NCI-H2227 (cell line): ENCODE measurements at regions not wholly inside any gene's neighbourhood (a gene's known extent, or its start where the extent isn't known, plus 50 kb on each side); places are given as distances from the start of the nearest gene placed in this dataset.

Experiments used
- DNase-seq: peaks from one replicate; lab custom pipeline; 2025; ENCODE audit not compliant: unreplicated experiment; lab: John Stamatoyannopoulos, UW

DNA sequence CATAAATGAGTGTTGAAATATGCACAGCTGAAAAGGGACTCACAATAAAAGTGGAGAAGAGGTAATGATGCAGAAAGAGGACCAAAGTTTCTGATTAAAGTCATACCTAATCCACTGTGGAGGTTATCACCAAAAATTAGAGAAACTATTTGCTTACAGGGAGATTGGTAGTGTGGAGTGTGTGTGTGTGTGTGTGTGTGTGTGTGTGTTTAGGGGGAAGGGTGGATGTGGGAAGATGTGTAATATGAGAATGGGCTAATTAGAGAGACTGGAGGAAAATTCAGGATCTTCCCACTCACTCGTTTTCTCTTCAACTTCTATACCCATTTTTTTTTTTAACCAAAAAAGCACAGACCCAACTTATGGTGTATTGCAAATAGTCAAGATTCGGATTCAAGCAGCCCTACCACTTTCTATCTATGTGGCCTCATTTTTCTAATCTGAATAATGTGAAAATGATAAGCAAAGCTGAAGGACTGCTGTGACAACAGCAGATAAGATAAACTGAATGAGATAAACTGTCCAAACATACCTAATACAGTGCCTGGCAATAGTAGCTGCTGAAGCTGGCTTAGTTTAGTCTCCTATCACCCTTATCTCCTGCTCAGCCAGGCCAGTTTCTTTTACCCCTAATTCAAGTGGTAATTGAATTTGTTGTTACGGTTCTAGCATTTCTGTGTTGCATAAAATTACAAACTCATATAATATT is 501.1 kb downstream of the KDM4C start:
- DNase-seq, result no peak

DNA sequence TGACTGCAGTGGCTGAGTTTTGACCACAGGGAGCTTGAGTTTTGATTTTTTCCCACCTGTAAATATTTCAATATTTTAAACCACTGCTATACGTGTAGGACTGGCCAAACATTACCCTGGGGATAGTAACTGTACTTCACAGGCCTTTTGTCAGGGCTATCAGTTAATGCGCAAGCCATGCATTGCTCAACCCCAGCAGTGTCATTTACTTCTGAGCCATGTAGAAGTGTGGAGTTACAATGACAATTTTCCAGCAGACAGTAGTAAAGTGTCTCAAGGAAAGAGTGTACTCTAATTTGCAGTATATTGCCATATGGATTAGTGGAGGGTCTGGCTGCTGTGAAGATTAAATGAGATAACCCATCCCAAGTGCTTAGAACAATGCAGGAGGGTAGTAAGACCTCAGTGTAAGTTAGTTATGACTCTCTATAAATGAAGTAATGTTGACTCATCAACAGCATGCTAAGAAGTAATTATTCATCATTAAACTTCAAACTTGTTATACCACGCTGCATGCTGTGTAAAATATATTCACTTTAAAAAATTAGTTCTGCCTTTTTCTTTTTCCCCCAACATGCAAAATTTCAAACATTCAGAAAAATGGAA is 489.2 kb downstream of the KDM4C start:
- no peak for DNase-seq

DNA sequence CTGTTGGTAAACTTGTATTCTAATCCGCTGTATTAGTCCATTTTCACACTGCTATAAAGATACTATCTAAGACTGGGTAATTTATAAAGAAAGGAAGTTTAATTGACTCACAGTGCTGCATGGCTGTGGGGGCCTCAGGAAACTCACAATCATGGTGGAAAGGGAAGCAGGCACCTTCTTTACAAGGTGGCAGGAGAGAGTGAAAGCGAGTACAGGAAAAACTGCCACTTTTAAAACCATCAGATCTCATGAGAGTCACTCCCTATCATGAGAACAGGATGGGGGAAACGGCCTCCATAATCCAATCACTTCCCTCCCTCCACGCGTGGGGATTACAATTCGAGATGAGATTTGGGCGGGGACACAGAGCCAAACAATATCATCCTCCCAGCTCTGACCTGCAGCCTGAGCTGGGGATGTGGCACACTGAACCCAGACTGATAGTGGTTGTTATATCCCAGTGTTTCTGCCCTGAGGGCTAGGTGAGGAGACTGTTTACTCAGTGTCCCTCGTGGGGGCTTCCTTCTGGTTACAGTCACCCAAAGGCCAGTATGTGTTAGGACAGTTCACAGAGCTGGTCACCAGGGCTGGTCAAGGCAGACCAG is 488.3 kb downstream of the KDM4C start:
- DNase-seq, result no peak

DNA sequence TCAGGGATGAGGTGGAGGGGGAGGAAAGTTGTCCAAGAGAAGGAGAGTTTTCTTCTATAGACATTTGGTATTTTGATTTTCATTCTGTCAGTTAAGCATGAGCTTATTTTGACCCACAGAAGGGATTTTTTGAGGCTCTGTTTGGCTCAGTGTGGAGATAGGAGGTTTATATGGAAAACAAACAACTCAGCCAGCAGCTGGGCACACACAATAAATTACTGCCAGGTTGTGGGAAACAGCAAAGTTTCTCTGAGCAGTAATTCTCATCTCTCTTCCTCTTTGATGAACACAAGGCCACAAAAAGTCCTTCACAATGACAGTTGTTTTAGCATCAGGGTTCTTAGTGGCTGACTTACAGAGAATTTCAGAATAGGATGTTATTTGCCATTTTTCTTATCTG is 486.1 kb downstream of the KDM4C start:
- no peak for DNase-seq

DNA sequence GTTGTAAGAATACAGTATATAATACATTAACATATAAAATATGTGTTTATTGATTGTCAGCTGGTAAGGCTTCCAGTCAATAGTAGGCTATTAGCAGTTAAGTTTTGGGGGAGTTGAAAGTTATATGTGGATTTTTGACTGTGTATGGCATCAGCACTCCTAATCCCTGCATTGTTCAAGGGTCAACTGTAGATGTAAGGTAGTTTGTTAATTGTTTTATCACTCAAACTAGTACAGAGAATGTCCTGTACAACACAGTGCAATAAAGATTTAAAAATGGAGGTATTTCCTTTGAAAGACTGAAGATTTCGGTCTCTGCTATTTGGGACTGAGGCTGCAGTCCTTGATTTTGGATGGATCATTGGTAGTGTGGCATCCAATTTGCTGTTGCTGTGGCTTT is 484.4 kb downstream of the KDM4C start:
- no peak for DNase-seq

DNA sequence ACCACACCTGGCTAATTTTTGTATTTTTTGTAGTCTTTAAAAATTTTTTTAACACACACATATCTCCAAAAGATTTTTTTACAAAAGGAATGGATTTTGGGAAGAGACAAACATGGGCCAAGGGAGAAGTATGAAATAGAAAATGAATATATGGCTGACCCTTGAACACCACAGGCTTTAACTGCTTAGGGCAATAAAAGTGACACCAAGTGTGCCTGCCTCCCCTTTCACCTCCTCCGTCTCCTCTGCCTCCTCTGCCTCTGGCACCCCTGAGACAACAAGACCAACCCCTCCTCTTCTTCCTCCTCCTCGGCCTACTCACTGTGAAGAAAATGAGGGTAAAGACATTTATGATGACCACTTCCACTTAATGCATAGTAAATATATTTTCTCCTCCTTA is 483.9 kb downstream of the KDM4C start:
- no peak for DNase-seq

DNA sequence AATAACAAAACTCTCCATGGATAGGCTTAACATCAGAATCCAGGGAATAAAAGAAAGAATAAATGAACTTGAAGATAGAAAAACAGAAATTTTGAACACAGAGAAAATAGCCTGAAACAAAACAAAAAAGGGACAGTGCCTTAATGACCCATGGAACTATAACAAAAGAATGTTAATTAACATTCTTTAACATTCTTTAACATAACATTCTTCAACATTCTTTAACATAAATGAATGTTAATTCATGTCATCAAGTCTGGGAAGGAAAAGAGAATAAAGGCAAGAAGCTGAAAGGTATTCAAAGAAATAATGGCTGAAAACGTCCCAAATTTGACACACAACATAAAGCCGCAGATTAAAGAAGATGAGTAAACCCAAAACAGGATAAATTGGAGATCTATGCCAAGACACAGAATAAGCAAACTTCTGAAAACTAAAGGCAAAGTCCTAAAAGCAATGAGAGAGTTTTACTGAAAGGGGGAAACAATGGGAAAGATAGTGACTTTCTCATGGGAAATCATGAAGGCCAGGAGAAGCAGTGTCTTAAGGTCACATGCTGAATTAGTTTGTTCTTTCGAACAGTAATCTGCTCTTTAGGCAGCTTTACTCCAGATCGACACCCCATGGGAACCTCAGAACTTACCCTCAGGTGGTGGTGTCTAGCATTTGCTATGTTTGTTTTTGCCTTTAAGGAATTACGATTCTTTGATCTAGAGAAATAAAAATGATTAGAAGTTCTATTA is 483.0 kb downstream of the KDM4C start:
- no peak for DNase-seq

DNA sequence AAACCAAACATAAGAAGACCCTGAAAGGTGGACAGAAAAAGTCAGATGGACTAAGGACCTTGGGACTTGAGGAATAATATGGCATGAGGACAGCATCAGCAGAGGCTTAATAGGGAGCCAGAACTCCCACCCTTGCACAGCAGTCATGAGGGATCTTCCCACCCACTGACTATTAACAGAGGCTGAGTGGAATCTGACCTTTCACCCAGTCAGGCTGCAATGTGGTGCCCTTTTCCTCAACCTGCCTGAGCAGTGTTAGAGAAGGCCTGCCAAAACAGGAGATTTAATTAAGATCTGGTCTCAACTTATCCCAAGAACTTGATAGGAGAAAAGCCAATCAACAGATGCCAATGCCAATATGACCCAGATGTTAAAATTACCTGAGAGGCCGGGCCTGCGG is 481.9 kb downstream of the KDM4C start:
- DNase-seq, result no peak

DNA sequence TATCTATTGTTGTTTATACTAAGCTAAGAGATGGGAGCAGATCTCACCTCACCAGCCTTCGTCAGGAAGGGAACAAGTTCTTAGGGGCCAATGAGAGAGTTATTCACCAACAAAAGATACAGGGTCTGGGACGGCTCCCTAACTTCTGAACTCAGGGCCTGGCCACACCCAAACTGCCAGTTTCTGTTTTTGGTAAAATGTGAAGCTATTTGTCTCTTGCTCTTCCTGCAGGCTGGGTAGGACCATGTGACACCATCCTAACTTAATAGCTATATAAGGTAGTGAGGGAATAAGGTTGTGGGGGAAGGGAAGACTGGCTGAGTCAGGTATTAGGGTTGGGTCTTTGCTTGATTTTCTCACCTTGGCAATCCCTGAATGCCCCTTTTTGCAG is 480.5 kb downstream of the KDM4C start:
- DNase-seq, result no peak

DNA sequence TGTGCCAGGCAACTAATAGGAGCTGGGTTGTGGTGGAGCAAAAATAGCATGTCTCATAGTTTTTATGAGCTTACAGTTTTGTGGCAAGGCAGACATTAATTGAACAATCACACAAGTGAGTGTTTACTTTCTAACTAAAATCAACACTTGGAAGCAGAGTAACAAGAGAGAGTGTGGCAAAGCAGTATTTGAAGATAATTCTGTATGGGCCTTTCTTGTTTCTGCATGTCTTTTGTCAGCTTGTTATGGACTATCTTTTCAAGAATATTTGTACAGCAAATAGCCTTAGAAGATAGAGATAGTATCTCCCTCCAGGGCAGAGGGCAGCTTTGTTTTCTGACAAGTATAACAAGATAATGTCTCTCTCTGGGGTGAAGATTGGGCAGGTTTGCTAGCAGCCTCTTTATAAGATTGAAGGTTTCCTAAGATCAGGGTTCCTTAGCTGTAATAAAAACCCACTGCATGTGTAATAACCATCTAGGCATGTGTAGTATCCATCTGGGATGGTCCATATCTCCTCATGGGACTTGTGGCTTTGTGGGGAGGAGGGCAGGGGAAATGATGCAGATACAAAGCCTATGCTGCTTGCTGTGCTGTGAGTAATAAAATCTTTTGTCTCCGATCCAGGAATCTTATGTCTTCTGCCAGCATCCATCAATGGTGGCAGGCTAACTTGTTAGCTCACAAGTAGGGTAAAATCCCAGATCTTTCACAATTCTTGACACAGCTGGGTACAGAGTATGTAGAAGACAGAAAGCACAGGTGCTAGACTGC is 479.9 kb downstream of the KDM4C start:
- DNase-seq, result no peak

DNA sequence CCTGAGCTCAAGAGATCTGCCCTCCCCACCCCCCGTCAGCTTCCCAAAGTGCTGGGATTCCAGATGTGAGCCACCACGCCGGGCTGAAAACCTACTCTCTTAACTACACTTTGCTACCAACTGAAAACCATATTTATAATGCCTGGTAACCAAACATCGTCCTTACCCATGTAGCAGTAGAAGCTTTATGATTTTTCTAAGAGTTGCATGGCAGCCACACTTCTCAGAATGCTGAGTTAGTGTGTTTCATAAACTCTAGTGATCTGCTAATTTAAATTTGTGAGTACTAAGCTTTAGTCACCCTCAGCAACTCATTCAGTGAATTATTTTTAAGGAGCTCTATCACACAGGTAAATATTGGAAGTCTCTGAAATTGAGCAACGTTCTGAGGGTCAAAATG is 478.4 kb downstream of the KDM4C start:
- DNase-seq, result no peak

DNA sequence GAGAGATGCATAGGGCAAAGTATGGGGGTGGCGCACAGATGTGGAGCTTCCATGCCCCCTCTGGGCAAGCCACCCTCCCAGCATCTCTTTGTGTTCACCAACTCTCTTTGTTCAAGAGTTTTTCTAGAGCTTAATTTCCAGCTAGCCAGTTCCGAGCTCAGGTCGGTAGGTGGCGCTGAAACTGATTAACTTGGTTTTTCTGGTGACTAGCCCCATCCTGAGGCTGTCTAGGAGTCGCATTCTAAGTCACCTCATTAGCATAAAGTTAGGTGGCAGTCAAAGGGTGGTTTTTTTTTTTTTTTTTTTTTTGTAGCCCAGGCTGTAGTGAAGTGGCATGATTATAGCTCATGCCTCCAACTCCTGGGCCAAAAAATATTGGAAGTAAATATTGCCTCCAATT is 476.4 kb downstream of the KDM4C start:
- DNase-seq, result no peak

DNA sequence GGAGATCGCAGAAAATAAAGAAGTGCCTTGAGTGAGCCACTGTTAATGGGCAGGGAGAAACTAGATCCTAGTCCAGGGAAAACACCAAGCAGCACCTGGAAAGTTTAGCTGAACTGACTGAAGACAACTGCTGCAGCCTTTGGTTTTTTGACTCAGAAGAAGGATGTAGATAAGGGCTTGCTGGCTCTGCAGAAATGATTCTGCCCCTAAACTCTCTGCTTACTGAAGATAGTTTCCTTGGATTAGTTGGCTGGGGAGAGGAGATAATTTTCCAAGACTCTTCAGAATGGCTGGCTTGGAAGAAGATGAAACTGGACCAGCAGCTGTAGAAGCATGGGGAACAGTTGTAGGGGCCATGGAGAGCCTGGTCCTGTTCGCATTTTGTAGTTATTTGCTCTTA is 471.8 kb downstream of the KDM4C start:
- no peak for DNase-seq

DNA sequence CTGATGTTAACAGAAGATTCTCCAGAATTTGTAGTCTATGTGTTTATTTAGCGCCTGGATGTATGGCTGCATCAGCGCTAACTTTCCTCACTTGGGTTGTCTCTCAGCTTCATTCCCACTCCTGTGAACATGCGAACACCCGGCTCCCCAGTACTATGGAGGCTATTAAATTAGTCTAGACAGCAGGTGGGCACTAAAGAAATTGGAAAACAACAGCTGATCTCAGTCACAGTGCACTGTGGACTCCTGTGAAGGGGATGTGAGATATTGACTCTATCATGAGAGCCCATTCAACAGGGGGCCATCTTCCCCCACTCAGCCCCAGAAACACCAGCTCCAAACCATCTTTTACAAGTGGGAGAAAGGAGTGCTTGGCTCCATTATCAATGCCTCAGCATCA is 471.0 kb downstream of the KDM4C start:
- DNase-seq, result no peak

DNA sequence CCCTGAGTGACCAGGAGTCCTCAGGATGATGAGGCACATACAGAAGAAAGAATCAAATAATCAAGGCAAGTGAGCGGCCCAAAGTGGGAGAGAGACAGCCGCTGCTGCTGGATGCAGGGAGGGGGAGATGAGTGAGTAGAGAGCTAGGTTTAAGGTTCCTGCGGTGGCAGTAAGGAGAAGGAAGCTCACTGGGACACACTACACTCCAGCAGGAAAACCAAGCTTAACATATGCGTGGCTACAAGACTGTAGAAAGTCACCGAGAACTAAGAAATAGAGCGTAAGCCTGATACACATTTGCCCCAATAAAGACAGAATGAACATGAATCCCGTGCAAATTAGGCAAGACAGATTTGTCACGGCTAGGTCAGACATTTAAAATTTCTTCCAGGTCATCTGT is 470.2 kb downstream of the KDM4C start:
- no peak for DNase-seq

DNA sequence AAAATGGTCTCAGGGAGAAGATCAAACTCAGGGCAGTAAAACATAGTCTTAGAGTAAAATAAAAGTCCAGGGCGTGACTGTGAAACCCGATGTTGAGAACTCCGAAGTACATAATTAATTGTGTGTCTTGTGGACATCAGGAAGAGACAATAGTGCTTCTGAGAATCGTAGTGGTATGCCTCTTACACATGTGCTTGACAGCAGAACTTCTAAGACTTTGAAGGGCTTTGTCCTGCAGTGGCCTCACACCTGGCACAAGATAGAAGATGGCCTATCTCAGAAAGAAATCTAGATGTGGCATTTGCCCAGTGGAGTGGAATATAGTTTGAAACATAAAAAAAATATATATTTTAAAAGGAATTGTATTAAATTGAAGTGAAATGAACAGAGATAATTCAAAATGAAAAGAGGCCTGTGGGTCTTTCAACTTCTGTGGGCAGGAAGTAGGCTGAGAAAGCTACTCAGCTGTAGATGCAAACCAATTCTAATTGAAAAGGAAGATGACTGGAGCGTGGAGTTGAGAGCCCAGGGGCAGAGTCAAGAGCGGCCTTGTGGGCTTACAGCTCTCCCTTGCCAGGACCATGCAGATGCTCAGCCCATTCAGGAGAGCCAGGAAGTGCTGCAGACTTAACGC is 468.4 kb downstream of the KDM4C start:
- DNase-seq, result no peak
